ENCODE measurements at regions not wholly inside any gene's neighbourhood (a gene's known extent, or its start where the extent isn't known, plus 50 kb on each side); places are given as distances from the start of the nearest gene placed in this dataset.

DNA sequence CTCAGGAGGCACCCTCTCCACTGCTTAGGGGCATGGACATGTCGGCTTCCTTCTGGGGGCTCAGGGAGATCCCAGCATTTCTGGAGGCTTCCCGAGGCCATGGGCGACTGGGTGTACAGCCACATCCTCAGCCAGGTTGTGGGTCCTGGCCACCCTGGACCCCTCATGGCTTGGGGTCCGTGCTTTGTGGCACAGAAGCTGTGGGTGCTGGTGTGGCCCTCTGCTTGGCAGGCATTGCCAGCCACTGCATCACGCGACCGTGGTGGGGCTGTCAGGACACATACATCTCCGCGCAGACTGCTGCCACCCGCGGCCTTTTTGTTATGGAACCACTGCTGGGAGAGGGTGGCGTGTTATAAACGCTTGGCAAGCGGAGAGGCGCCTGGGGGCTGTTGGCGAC is 1174.9 kb downstream of the BRD1 start:
- TF ChIP-seq POLR2A (IDR thresholded peaks at IDR 0.05): no peak
- TF ChIP-seq, protein P1, sequence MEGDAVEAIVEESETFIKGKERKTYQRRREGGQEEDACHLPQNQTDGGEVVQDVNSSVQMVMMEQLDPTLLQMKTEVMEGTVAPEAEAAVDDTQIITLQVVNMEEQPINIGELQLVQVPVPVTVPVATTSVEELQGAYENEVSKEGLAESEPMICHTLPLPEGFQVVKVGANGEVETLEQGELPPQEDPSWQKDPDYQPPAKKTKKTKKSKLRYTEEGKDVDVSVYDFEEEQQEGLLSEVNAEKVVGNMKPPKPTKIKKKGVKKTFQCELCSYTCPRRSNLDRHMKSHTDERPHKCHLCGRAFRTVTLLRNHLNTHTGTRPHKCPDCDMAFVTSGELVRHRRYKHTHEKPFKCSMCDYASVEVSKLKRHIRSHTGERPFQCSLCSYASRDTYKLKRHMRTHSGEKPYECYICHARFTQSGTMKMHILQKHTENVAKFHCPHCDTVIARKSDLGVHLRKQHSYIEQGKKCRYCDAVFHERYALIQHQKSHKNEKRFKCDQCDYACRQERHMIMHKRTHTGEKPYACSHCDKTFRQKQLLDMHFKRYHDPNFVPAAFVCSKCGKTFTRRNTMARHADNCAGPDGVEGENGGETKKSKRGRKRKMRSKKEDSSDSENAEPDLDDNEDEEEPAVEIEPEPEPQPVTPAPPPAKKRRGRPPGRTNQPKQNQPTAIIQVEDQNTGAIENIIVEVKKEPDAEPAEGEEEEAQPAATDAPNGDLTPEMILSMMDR (IDR thresholded peaks at IDR 0.05): no peak

Data from tibial nerve (tissue), 3 donors.